ENCODE measurements at regions not wholly inside any gene's neighbourhood (a gene's known extent, or its start where the extent isn't known, plus 50 kb on each side); places are given as distances from the start of the nearest gene placed in this dataset.

DNA sequence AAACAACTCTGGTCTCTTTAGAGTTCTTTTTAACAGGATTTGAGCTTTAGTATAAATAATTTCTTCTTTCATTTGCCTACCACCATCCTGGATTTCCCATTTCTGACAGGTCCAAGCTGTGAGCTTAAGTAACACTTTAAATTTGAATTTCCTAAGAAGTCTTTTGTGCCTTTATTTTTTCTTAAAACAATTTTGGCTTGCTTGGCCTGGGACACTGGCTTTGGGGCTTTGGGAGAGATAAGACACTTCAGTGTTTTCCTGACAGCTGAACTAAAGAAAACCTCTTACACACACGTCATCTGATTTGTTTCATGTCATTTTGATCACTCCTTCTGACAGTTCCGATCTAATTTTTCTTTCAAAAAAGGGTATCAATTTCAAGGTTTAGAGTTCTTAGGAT is 121.3 kb upstream of the BMPER start:
- no peak for DNase-seq (ENCODE audit: extremely low read depth, low read depth)
- TF ChIP-seq, protein P1, sequence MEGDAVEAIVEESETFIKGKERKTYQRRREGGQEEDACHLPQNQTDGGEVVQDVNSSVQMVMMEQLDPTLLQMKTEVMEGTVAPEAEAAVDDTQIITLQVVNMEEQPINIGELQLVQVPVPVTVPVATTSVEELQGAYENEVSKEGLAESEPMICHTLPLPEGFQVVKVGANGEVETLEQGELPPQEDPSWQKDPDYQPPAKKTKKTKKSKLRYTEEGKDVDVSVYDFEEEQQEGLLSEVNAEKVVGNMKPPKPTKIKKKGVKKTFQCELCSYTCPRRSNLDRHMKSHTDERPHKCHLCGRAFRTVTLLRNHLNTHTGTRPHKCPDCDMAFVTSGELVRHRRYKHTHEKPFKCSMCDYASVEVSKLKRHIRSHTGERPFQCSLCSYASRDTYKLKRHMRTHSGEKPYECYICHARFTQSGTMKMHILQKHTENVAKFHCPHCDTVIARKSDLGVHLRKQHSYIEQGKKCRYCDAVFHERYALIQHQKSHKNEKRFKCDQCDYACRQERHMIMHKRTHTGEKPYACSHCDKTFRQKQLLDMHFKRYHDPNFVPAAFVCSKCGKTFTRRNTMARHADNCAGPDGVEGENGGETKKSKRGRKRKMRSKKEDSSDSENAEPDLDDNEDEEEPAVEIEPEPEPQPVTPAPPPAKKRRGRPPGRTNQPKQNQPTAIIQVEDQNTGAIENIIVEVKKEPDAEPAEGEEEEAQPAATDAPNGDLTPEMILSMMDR (IDR thresholded peaks at IDR 0.05; ENCODE audit: low read depth, low read length, missing control alignments), result no peak
- H3K4me3 ChIP-seq (replicated peaks; ENCODE audit: low read depth, low read length), result no peak overlapping the region

GRCh38 chr7:33788531-33788930 is 116.8 kb upstream of the BMPER start:
- TF ChIP-seq, protein P1 (IDR thresholded peaks at IDR 0.05; ENCODE audit: low read depth, low read length, missing control alignments), result no peak
- DNase-seq (ENCODE audit: extremely low read depth, low read depth), result no peak
- no peak overlapping the region for H3K4me3 ChIP-seq (replicated peaks; ENCODE audit: low read depth, low read length)

GRCh38 chr7:33789871-33790630 is 115.3 kb upstream of the BMPER start:
- no peak for DNase-seq (ENCODE audit: extremely low read depth, low read depth)
- TF ChIP-seq, protein P1 (IDR thresholded peaks at IDR 0.05; ENCODE audit: low read depth, low read length, missing control alignments), result no peak
- H3K4me3 ChIP-seq (replicated peaks; ENCODE audit: low read depth, low read length), result no peak overlapping the region

DNA sequence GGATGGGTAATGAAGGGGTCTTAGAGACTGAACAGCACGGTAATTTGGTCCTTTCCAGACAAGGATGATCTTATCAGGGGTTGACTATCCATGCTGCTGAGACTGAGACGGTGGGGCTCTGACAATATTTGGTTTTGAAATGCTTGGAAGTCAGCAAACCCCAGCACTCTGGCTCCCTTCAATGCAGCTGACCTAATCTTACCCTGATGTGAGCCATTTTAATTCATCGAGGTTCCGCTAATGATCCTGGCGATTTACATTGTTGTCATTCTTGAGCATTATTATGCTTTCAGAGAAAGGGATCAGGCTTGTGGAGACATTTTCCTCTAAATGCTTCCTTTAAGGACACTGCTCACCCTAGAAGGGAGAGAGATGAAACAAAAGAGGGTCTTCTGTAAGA is 114.6 kb upstream of the BMPER start:
- TF ChIP-seq, protein P1 (IDR thresholded peaks at IDR 0.05; ENCODE audit: low read depth, low read length, missing control alignments), result no peak
- H3K4me3 ChIP-seq (replicated peaks; ENCODE audit: low read depth, low read length), result no peak overlapping the region
- DNase-seq (ENCODE audit: extremely low read depth, low read depth), result no peak

DNA sequence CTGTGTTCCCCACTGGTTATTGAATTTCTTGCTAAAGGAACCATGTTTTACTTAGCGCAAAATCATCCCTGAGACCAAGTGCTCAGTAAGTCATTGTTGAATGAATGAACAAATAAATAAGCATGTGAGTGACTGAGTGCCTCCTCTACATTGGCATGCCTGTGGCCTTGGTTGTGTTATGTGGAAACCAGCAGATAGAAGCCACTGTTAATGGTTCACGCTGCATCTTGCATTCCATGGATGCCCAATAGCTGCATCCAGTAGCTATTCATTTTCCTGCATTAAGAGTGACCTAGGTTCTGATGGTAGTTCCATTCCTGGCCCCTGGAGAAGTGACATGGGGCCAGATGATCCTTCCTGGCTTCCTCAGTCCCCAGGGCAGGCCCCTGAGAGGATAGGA is 113.3 kb upstream of the BMPER start:
- no peak for DNase-seq (ENCODE audit: extremely low read depth, low read depth)
- TF ChIP-seq, protein P1 (IDR thresholded peaks at IDR 0.05; ENCODE audit: low read depth, low read length, missing control alignments), result no peak
- H3K4me3 ChIP-seq (replicated peaks; ENCODE audit: low read depth, low read length), result no peak overlapping the region

DNA sequence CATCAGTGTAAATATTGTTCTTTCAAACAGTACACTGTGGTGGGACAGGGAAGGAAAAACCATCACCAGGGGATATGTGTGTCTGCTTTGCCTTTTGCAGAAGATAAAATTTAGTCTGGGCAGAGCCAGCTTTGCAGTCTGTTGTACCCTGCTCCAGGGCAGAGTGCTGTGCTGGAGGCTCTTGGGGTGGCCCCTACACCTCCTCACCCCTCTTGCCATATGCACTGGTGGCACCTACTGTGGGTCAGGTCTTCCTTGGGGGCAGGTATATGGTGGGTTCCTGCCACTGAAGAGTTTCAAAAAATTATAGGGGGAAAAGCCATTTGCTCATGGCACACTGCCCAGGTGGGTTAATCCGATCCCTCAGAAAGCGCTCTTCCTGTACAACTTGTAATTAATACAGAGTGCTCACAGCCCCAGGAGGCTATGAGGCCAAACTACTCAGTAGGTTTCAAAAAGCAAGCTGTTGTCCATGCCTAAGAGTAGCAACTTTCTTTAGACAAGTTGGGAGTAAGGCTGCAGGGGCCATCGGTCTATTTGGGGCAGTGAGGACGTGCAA is 112.7 kb upstream of the BMPER start:
- no peak for DNase-seq (ENCODE audit: extremely low read depth, low read depth)
- TF ChIP-seq, protein P1 (IDR thresholded peaks at IDR 0.05; ENCODE audit: low read depth, low read length, missing control alignments), result no peak
- no peak overlapping the region for H3K4me3 ChIP-seq (replicated peaks; ENCODE audit: low read depth, low read length)
